Breast epithelium (tissue), 3 donors: ENCODE measurements at regions not wholly inside any gene's neighbourhood (a gene's known extent, or its start where the extent isn't known, plus 50 kb on each side); places are given as distances from the start of the nearest gene placed in this dataset.

Experiments
- CTCF ChIP-seq, 3 donors: fragments of 450-650 bp; IDR thresholded peaks; one replicate each; pipeline ENCODE4 v1.5.1; 2016 to 2017; ENCODE audit warnings: antibody characterized with exemption in 3 of 3, mild to moderate bottlenecking in 3 of 3, moderate library complexity in 3 of 3
- POLR2A ChIP-seq: fragments of 450-650 bp; IDR thresholded peaks from one replicate; pipeline ENCODE4 v1.6.1; 2016; ENCODE audit warnings: antibody characterized with exemption, mild to moderate bottlenecking, moderate library complexity
- POLR2AphosphoS5 ChIP-seq, 3 donors: sonication (generic); formaldehyde crosslinking; IDR thresholded peaks; one replicate each; pipeline ENCODE4 v1.6.1; 2017; ENCODE audit warnings: antibody characterized with exemption in 3 of 3

- TF ChIP-seq CTCF (IDR thresholded peaks at IDR 0.05) (no peak), POLR2AphosphoS5 (IDR thresholded peaks at IDR 0.05) (no peak), POLR2A (no peak)
Observed at GRCh38 chr11:109958821-109959166, 134.4 kb upstream of the ZC3H12C start.
